ENCODE measurements at regions not wholly inside any gene's neighbourhood (a gene's known extent, or its start where the extent isn't known, plus 50 kb on each side); places are given as distances from the start of the nearest gene placed in this dataset.

GRCh38 chr4:29259556-29259955 lies 1460.6 kb upstream of the PCDH7 start:
- 70 to 85% methylated on average over 2 of the region's 2 CpGs for WGBS, 2 donors
- no peak for TF ChIP-seq CTCF (IDR thresholded peaks at IDR 0.05)
- no peak for TF ChIP-seq EP300 (IDR thresholded peaks at IDR 0.05)
- no peak for TF ChIP-seq POLR2A (IDR thresholded peaks at IDR 0.05)
- TF ChIP-seq POLR2AphosphoS5 (IDR thresholded peaks at IDR 0.05), result no peak
- Histone ChIP-seq H3K27me3 (no peaks in the 10 kb centered on the region), H3K9me3 (no peaks in the 10 kb centered on the region), H3K27ac (no peak overlapping the region), H3K4me1 (no peaks in the 10 kb centered on the region), H3K36me3 (no peaks in the 10 kb centered on the region), H3K4me3 (no peak overlapping the region)
- ATAC-seq (ENCODE audit: low FRiP score in 2 of 2), result no peak
- DNase-seq, result no peak

GRCh38 chr4:29262986-29263385 lies 1457.2 kb upstream of the PCDH7 start:
- Histone ChIP-seq H3K4me3 (no peak overlapping the region), H3K27ac (no peak overlapping the region), H3K27me3 (no peaks in the 10 kb centered on the region), H3K4me1 (no peaks in the 10 kb centered on the region), H3K9me3 (no peaks in the 10 kb centered on the region), H3K36me3 (no peaks in the 10 kb centered on the region)
- ATAC-seq (ENCODE audit: low FRiP score in 2 of 2) (no peak), DNase-seq (no peak)
- 63 to 89% methylated on average over 2 of the region's 2 CpGs for WGBS, 2 donors
- no peak for TF ChIP-seq POLR2AphosphoS5 (IDR thresholded peaks at IDR 0.05)
- no peak for TF ChIP-seq POLR2A (IDR thresholded peaks at IDR 0.05)
- no peak for TF ChIP-seq CTCF (IDR thresholded peaks at IDR 0.05)
- no peak for TF ChIP-seq EP300 (IDR thresholded peaks at IDR 0.05)

- Histone ChIP-seq H3K4me3 (no peak overlapping the region), H3K9me3 (no peaks in the 10 kb centered on the region), H3K27ac (no peak overlapping the region), H3K27me3 (no peaks in the 10 kb centered on the region), H3K4me1 (no peaks in the 10 kb centered on the region), H3K36me3 (no peaks in the 10 kb centered on the region)
- TF ChIP-seq POLR2AphosphoS5 (IDR thresholded peaks at IDR 0.05), result no peak
- TF ChIP-seq EP300 (IDR thresholded peaks at IDR 0.05), result no peak
- TF ChIP-seq CTCF (IDR thresholded peaks at IDR 0.05), result no peak
- no peak for TF ChIP-seq POLR2A (IDR thresholded peaks at IDR 0.05)
- DNase-seq (no peak), ATAC-seq (ENCODE audit: low FRiP score in 2 of 2) (no peak)
- WGBS, 2 donors, result 67 to 73% methylated on average over 1 of the region's 1 CpG
Observed at GRCh38 chr4:29276150-29276549, 1444.0 kb upstream of the PCDH7 start.

DNA sequence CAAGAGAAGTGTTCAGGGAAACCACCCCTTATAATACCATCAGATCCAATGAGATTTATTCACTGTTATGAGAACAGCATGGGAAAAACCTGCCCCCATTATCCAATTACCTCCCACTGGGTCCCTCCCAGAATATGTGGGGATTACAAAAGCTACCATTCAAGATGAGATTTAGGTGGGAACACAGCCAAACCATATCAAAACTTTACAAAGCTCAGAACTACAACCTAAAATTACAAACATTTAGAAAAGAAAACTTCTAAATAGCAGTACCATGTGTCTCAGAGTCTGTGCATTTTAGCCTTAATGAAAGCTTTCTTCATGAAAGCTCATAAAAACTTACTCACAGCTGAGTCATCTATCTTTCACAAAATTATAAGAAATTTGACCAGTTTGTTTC lies 1442.8 kb upstream of the PCDH7 start:
- H3K9me3 ChIP-seq, result no peaks in the 10 kb centered on the region

More for the DNA sequence above, 1442.8 kb upstream of the PCDH7 start:
- no peak for DNase-seq
- Histone ChIP-seq H3K27me3 (no peaks in the 10 kb centered on the region), H3K4me1 (no peaks in the 10 kb centered on the region), H3K27ac (no peak overlapping the region), H3K36me3 (no peaks in the 10 kb centered on the region), H3K4me3 (no peak overlapping the region)
- TF ChIP-seq POLR2A (IDR thresholded peaks at IDR 0.05) (no peak), POLR2AphosphoS5 (IDR thresholded peaks at IDR 0.05) (no peak), EP300 (IDR thresholded peaks at IDR 0.05) (no peak), CTCF (IDR thresholded peaks at IDR 0.05) (no peak)
- ATAC-seq (ENCODE audit: low FRiP score in 2 of 2), result no peak
